Cardiac muscle cell (in vitro differentiated cells and primary cell): ENCODE measurements at regions not wholly inside any gene's neighbourhood (a gene's known extent, or its start where the extent isn't known, plus 50 kb on each side); places are given as distances from the start of the nearest gene placed in this dataset.

Experiments
- DNase-seq, 2 donors: peaks; one replicate each; pipeline versions ENCODE4 v3.0.0 to v3.0.0-alpha.2; 2010 to 2017; ENCODE audit warnings: low read depth in 1 of 2, low spot score in 1 of 2
- H3K27ac ChIP-seq: fragments of 200-600 bp; sonication (generic); 2 replicates; pipeline ENCODE4 v1.5.1; 2016
- H3K27me3 ChIP-seq: fragments of 200-600 bp; sonication (generic); 2 replicates; pipeline ENCODE4 v1.6.0; 2016; ENCODE audit warnings: control low read depth
- H3K36me3 ChIP-seq: fragments of 200-600 bp; sonication (generic); 2 replicates; pipeline ENCODE4 v1.5.1; 2016; ENCODE audit warnings: control low read depth
- H3K4me1 ChIP-seq: fragments of 200-600 bp; sonication (generic); 2 replicates; pipeline ENCODE4 v1.8.1; 2017; ENCODE audit warnings: low read depth, mild to moderate bottlenecking, mixed run types
- H3K4me3 ChIP-seq: fragments of 200-600 bp; sonication (generic); 2 replicates; pipeline ENCODE4 v1.5.1; 2016; ENCODE audit warnings: mild to moderate bottlenecking
- H3K9me3 ChIP-seq: fragments of 200-600 bp; sonication (generic); 2 replicates; pipeline ENCODE4 v1.5.1; 2017; ENCODE audit warnings: low read depth, mild to moderate bottlenecking, control low read depth
- CTCF ChIP-seq: IDR thresholded peaks from 2 replicates; pipeline ENCODE4 v1.5.1; 2012; ENCODE audit warnings: low read depth, mild to moderate bottlenecking, low read length

- Histone ChIP-seq H3K27me3 (no peaks in the 10 kb centered on the region), H3K4me1 (peaks cover 5% of the 10 kb centered on the region), H3K9me3 (no peaks in the 10 kb centered on the region), H3K36me3 (no peaks in the 10 kb centered on the region), H3K4me3 (no peak overlapping the region), H3K27ac (no peak overlapping the region)
- DNase-seq, result no peak
- TF ChIP-seq CTCF, result no peak
Measured at GRCh38 chr3:63124090-63124489, 154.0 kb upstream of the SYNPR start.

- H3K36me3 ChIP-seq, result no peaks in the 10 kb centered on the region
- DNase-seq, result no peak
- H3K4me1 ChIP-seq, result peaks cover 5% of the 10 kb centered on the region
- H3K27me3 ChIP-seq, result no peaks in the 10 kb centered on the region
- H3K9me3 ChIP-seq, result no peaks in the 10 kb centered on the region
- no peak overlapping the region for H3K4me3 ChIP-seq
- no peak for TF ChIP-seq CTCF
- H3K27ac ChIP-seq, result no peak overlapping the region
Measured at GRCh38 chr3:63126530-63126929, 151.6 kb upstream of the SYNPR start.

DNA sequence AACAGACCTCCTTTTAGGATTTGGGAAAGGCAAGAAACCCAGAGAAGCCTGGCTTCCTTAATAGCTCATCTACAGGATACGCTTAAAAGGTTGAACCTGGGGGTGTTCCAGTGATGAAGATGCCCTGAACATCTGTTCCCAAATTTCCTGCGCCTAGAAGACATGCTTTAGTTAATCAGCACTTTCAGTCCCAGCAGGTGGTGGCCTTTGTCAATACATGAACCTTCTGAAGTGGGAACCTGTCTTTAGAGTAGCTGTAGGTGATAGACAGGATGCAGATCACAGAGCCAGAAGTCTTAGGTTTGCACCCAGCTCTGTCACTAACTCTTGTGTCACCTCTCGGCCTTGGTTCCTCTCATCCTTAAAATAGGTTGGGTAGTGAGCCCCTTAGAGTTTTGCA lies 149.7 kb upstream of the SYNPR start:
- DNase-seq, result no peak
- H3K36me3 ChIP-seq, result no peaks in the 10 kb centered on the region
- H3K27me3 ChIP-seq, result no peaks in the 10 kb centered on the region
- TF ChIP-seq CTCF, result no peak
- peaks cover 5% of the 10 kb centered on the region for H3K4me1 ChIP-seq
- no peak overlapping the region for H3K27ac ChIP-seq
- no peak overlapping the region for H3K4me3 ChIP-seq
- H3K9me3 ChIP-seq, result no peaks in the 10 kb centered on the region

GRCh38 chr3:63130625-63131024 lies 147.5 kb upstream of the SYNPR start:
- no peaks in the 10 kb centered on the region for H3K9me3 ChIP-seq
- no peak for TF ChIP-seq CTCF
- H3K36me3 ChIP-seq, result no peaks in the 10 kb centered on the region
- H3K4me1 ChIP-seq, result peaks cover 17% of the 10 kb centered on the region
- no peak for DNase-seq
- H3K27me3 ChIP-seq, result no peaks in the 10 kb centered on the region
- no peak overlapping the region for H3K4me3 ChIP-seq
- H3K27ac ChIP-seq, result no peak overlapping the region

GRCh38 chr3:63132461-63133250 lies 145.5 kb upstream of the SYNPR start:
- peak overlapping the region; percentile 38 for H3K27ac ChIP-seq
- no peaks in the 10 kb centered on the region for H3K27me3 ChIP-seq
- no peaks in the 10 kb centered on the region for H3K36me3 ChIP-seq
- no peaks in the 10 kb centered on the region for H3K9me3 ChIP-seq
- H3K4me3 ChIP-seq, result no peak overlapping the region
- no peak for DNase-seq
- TF ChIP-seq CTCF, result no peak
- peaks cover 23% of the 10 kb centered on the region for H3K4me1 ChIP-seq
